HG03066 (cell line): ENCODE measurements at regions not wholly inside any gene's neighbourhood (a gene's known extent, or its start where the extent isn't known, plus 50 kb on each side); places are given as distances from the start of the nearest gene placed in this dataset.
"Not testable (repeated sequence)": the region's sequence is repeated elsewhere in the genome, so short reads cannot be mapped to it uniquely, and the experiment has no call there.

Experiments used
- ATAC-seq: cut with Tn5 transposase; IDR thresholded peaks from one replicate; pipeline ENCODE4 v1.9.1; 2021; ENCODE audit warnings: low read depth; ENCODE audit not compliant: unreplicated experiment

GRCh38 chr17:53499277-53499676 lies 323.4 kb upstream of the KIF2B start:
- no peak for ATAC-seq

DNA sequence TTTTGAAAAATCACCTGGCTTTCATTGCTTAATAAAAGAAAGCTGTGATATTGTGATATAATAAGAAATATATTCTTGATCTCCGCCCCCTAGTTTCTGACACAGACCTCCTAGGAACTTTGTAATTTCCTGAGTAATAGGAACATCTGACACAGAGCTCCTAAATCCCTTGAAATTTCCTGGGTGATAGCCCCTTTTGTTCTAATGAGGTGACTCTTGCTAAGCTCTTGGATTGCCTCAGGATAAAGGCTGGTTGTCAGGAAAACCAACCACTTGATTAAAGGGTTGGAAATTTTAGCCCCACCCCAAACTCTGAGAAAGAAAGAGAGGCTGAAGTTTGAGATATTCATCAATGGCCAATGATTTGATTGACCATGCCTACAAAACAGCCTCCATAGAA lies 326.4 kb upstream of the KIF2B start:
- ATAC-seq = no peak

DNA sequence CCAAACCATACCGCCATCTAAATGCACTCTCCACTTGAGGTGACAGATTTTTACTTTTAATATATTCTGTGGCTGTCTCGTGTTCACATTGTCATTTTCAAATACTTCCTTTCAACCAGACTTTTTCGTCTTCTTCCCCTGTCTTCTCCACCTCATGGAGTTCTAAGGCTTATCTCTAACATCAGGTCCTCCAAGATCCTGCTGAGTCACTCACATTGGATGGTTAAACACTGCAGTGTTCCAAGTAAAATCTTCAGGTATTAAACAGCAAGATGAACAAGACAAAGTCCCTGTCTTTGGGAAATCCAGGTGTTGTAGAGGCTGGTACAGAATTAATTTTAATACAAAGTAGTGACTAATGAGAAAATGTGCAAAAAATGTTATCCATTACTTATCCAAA lies 330.2 kb upstream of the KIF2B start:
- ATAC-seq = no peak

GRCh38 chr17:53490447-53490968 lies 332.2 kb upstream of the KIF2B start:
- ATAC-seq = no peak

GRCh38 chr17:53483704-53484103 lies 339.0 kb upstream of the KIF2B start:
- ATAC-seq = no peak

DNA sequence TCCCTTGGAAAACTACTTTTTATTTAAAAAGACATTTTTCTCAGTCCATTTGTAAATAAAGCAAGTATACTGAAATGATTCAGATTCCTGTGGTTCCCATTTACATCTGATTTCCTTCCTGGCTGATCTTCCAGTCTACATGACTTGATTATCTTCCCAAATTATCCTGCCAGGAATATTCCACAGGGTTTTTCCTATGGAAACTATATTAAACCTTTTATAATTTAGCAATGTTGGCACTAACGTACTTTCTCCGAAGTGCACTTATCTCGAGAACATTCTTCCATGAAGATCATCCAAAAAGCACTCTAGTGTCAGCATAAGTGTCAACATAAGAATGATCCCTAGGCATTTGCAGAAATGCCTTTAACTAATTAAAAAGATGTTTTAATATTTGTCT lies 347.7 kb upstream of the KIF2B start:
- no peak for ATAC-seq

DNA sequence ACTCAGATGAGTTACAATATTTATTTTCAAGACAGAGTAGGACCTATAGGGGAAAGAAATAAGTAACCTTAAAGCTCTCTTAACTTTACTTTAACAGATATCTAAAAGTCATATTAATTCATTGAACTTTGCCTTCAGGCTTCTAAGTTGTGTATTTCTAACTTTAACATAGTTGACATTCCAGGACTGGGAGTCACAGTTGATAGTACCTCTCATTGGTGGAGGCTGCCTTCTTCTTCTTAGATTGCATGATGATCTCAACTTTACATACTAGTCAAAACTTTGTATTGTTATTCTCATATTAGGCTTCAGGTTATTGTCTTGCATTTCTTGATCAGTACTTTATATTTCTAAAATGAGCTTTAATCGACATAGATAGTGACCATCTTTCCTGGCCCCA lies 350.1 kb upstream of the KIF2B start:
- no peak for ATAC-seq

DNA sequence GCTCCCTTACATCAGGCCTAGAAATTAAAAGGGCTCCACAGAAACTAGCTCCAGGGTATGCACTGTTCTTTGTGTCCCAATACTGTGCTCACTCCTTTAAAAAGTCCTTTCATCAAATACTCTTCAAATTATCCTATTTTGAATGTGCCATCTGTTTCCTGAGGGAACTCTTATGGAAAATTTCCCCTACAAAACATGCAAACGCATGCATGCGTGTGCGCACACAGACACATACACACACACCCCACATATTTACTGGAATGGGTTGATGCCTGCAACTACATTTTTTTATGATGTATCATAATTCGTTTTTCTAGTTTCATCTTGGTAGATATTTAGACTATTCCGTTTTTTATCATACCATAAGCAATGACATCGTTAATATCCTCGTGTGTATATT lies 351.2 kb upstream of the KIF2B start:
- no peak for ATAC-seq

DNA sequence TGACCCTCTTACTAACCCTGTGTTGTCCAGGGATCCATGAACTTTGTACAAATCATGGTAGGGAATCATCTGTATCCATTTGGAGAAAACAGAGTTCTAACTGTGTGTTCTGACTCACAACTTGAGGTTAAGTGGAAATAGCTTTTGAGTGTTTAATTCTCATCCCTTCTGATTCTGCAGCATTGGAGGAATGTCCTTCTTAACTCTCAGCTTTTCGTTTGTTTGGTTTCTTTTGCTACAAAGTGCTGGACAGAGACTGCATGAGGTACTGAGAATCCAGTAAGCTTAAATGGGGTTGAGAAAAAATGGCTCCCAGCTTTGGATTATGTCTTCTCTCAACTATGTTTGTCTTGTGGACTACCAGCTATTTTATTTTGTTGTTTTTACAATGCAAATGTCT lies 352.1 kb upstream of the KIF2B start:
- ATAC-seq = no peak

DNA sequence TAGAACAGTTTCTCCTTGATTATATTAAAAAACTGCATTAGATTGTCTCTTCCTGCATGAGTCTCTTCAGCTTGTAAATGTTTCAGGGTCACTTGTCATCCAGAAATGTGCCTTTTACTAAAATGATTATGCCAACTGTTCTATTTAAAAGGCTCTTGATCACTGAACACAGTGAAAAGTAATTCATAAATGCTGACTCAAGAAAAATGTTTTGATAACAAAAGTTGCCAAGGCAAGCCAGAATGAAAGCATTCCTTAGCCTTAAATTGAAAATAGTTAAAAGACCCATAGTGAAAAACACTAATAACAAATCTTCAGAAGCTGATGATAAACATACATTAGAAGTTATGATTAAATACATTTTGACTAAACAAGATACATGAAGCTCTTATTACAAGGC lies 356.0 kb upstream of the KIF2B start:
- ATAC-seq = no peak

GRCh38 chr17:53464396-53464795 lies 358.3 kb upstream of the KIF2B start:
- not testable (repeated sequence) for ATAC-seq

GRCh38 chr17:53463363-53463762 lies 359.4 kb upstream of the KIF2B start:
- ATAC-seq = no peak

- ATAC-seq = no peak
These were observed 360.3 kb upstream of the KIF2B start for GRCh38 chr17:53462393-53462811.

DNA sequence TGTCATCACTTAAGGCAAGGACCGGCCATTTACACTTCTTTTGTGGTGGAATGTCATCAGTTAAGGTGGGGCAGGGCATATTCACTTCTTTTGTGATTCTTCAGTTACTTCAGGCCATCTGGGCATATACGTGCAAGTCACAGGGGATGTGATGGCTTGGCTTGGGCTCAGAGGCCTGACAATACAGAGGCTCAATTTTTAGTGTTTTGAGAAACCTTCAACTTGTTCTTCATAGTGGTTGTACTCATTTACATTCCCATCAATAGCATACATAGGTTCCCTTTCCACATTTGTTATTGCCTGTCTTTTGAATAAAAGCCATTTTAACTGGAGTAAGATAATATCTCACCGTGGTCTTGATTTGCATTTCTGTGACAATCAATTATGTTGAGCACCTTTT lies 366.8 kb upstream of the KIF2B start:
- not testable (repeated sequence) for ATAC-seq

GRCh38 chr17:53454337-53454736 lies 368.4 kb upstream of the KIF2B start:
- no peak for ATAC-seq

DNA sequence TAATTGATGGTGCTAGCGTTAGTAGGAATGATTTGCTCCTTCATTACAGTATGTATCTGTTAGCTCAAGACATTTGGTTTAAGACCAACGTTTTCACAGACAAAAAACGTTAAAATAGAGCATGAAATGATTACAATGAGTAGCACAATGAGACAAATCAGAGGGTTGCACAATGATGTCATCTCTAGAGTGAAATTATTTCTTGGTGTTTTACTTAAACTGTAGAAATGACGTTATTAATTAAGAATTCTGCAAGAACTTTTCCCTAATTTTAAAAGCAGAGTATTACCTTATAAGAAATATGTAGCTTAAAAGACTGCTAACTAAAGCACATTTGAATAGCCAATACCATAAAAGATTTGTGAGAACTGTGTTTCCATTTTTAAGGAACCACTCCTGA lies 373.4 kb upstream of the KIF2B start:
- ATAC-seq = no peak

GRCh38 chr17:53428913-53429312 lies 393.8 kb upstream of the KIF2B start:
- ATAC-seq = no peak

DNA sequence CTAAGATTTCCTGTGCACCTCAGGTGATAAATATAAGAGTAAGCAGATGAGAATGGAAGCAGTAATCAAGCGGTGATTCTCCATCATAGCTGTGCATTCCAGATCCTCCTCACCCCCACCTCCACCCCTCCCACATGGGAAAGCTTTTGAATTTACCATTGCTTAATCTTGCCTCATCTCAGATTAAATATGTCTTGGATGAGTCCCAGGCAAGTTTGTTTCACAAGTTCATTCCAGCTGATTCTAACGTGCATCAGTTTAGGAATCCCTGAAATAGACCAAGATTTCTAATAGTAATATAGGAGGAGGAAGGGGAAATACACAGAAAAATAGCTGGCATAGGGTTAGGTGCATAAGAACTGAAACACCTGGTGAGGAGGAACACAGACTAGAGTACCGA lies 396.2 kb upstream of the KIF2B start:
- ATAC-seq = no peak

DNA sequence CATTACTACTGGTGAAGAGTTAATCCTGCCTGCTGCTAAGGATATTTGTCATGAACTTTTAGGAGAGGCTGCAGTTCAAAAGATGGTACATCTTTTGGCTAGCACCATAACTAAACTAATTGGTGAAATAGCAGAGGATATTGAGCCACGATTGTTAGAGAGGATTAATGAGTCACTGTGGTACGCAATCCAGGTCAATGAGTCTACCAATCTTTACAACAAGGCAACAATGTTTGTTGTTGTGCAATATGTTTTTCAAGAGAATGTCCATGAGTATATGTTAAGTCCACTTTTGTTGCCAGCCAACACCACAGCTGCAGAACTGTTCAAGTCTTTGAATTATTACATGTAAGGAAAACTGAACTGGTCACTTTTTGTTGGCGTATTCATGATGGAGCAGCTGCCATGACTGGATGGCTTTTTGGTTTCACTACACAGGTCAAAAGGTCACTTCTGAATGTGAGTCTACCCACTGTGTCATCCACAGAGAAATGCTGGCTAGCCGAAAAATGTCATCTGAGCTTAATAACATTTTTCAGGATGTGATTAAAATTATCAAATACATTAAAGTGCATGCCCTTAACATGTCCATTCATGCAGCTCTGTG lies 402.6 kb upstream of the KIF2B start:
- no peak for ATAC-seq

GRCh38 chr17:53409588-53409987 lies 413.1 kb upstream of the KIF2B start:
- ATAC-seq = no peak

GRCh38 chr17:53406907-53407306 lies 415.8 kb upstream of the KIF2B start:
- no peak for ATAC-seq

- ATAC-seq = no peak
These were observed 431.5 kb upstream of the KIF2B start for GRCh38 chr17:53391197-53391596.

DNA sequence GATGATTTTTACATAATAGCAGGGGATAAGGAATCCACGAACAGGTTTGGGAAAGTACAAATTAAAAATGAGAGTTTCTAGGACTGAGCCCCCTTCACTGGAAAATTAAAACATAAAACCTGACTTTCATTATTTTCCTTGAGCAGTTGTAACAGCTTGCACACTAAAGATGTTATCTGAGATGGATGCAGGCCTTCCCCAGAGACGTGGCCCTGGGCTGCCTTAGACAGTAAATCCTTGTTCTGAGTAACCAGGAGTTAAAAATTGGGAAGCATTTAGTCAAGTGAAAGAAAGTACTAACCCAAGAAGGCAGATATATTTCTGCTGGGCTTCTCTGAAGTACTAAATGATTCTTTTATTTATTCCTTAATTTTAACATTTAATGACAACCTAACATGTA lies 432.2 kb upstream of the KIF2B start:
- ATAC-seq = no peak
